ENCODE measurements at regions not wholly inside any gene's neighbourhood (a gene's known extent, or its start where the extent isn't known, plus 50 kb on each side); places are given as distances from the start of the nearest gene placed in this dataset.
A peak's percentile ranks its signal among the peaks of the same experiment; 100 is the strongest.
"Not testable (repeated sequence)": the region's sequence is repeated elsewhere in the genome, so short reads cannot be mapped to it uniquely, and the experiment has no call there.

DNA sequence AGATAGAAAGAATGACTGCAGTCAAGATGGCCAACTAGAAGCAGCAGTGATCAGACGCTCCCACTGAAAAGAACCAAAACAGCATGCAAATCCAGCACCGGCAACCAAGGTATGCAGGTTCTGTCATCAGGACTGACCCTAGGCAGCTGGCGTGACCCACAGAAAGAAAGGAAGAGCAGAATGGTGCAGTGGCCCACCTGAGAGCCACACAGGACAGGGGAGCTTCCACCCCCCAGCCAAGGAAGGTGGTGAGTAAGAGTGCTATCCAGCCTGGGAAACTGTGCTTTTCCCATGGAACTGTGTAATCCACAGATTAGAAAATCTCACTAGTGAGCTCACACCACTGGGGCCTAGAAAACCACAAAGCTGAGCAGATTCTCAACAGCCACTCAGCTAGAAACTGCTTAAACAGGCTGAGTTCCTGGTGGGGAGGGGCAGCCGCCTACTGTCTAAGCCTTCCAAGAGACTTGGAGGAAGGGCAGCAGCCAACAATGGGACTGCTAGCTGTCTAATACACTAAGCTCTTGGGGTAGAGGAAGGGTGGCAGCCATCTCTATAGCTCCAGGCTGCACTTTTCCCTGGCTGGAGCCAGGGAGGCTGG is 127.9 kb downstream of the EVA1A start:
- DNase-seq: peak; percentile 32

- DNase-seq: no peak
Observed at GRCh38 chr2:75431763-75432162, 129.0 kb downstream of the EVA1A start.

GRCh38 chr2:75431276-75431675 is 129.5 kb downstream of the EVA1A start:
- DNase-seq: no peak

DNA sequence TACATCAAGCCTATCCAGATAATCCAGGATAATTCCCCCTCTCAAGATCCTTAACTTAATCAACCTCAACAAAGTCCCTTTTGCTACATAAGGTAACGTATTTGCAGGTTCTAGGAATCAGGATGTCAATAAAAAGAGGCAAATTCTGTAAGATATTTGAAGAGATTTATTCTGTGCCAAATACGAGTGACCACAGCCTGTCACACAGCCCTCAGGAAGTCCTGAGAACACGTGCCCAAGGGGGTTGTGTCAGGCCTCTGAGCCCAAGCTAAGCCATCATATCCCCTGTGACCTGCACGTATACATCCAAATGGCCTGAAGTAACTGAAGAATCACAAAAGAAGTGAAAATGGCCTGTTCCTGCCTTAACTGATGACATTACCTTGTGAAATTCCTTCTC is 130.3 kb downstream of the EVA1A start:
- DNase-seq: not testable (repeated sequence)

DNA sequence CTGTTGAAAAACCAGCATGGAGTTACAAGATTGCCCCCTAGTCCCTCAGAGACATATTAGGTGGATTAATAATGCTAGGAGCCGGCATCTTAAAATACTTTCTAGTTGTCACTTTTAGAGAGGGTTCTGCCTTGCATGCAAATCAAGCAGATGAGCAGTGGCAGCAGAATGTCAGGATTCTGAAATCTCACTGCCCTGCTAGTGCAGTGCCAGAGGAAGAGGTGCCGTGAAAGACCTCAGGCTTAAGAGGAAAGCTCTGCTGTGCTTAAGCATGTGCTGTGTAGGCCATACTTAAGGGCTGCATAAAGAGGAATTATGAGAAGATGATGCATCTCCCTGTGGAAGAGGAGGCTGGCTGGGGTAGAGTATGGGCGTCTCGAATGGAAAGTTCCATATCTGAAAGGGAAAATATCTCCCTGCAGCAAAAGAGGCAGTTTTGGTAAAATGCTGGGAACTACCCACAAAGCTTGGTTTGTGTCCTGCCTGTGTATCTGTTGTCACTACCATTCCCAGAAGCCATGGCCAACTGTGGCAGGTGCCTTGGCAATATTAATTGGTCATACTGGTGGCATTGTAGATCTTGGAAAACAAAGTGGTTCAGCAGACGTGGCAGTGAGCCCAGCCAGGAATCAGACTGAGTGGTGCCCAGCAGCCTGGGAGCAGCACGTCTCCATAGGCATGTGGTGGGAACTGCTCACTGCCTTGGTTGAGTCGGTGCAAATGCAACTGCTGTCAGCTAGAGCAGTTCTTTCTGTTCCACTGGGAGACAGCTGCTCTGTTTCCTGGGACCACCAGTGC is 131.9 kb downstream of the EVA1A start:
- DNase-seq: no peak

DNA sequence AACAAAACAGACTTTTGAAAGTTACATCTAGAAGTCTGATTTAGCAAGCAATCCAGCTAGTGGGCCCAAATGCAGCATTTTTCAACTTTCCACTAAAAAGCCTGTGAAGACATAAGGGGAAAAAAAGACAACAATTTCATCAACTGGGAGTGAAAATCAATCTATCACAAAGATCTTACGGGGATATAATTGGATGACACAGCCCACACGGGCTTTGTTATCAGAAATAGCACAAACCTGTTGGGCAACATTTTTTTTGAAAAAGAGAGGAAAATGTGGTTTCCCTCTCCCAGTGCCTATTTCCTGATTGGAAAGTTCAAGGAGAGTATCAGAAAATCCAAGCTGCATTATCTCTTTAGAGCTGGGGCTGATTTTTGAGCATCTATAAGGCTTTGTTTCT is 132.7 kb downstream of the EVA1A start:
- DNase-seq: no peak

DNA sequence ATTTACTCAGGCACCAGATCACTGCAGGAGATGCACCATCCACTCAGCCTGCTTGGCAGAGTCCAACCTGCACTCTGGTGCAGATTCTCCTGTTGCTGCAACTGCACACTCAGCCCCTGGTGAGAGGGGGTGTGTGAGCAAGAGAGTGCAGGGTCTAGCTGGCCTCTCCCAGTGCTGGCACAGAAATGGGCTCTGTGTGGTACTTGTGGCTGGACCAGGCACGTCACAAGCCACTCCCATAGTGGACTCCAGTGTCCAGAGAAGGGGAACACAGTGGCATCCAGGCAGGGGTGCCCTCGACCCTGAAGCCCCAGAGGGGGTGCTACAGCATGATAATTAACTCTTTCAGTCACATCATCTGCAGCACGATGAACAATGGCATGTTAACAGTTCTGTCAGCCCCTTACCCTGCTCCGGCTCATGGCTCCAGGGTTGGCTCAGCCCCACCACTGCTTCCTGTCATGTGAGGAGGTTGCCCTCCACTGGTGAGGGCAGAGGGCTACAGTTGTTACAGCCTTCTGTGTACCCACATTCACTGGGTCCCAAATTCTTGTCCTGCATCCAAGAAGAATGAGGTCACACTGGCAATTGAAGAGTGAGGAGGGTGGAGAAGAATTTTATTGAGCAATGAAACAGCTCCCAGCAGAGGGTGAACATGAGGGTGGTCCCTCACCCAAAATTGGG is 135.7 kb downstream of the EVA1A start:
- DNase-seq: peak; percentile 18

- no peak for DNase-seq
Observed at GRCh38 chr2:75421986-75422385, 138.8 kb downstream of the EVA1A start.

GRCh38 chr2:75416420-75417342 is 144.1 kb downstream of the EVA1A start:
- DNase-seq: no peak

- no peak for DNase-seq
Observed at GRCh38 chr2:75415731-75416130, 145.0 kb downstream of the EVA1A start.

DNA sequence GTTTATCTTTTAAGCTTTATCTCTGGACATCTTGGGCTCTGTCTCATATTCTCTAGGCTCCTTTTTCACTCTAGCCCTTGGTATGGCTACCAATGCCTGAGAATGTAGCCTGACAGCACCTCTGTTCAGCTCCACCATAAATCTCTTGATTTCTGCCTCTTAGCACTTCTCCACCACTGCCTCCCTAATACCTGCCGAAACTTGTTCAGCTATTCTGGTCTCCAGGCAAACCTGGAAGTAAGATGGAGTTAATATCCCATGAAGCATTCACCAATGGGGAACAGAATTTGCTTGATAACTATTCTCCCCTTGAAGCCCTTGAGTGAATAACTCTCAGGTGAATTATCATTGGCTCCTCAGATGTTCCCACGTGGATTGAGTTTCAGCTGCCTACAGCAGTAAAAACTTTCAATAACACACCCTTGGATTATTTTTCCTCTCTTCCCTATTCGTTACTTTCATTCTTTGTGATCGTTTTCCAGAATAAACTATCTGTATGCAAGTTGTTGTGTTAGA is 145.6 kb downstream of the EVA1A start:
- no peak for DNase-seq

DNA sequence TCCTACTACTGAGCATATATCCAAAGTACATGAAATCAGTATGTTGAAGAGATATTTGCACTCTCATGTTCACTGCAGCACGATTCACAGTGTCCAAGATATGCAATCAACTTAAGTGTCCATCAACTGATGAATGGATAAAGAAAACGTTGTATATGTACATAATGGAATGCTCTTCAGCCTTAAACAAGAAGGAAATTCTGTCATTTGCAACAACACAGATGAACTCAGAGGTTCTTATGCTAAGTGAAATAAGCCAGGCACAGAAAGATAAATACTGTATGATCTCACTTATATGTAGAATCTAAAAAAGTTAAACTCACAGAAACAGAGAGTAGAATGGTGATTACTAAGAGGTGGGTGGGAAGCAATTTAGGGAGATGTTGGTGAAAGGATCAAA is 149.2 kb downstream of the EVA1A start:
- DNase-seq: no peak

GRCh38 chr2:75410702-75411101 is 150.0 kb downstream of the EVA1A start:
- no peak for DNase-seq

GRCh38 chr2:75408771-75409170 is 152.0 kb downstream of the EVA1A start:
- DNase-seq: no peak

GRCh38 chr2:75407038-75407530 is 153.7 kb downstream of the EVA1A start:
- no peak for DNase-seq

- DNase-seq: no peak
Observed at GRCh38 chr2:75406131-75406581, 154.6 kb downstream of the EVA1A start.

DNA sequence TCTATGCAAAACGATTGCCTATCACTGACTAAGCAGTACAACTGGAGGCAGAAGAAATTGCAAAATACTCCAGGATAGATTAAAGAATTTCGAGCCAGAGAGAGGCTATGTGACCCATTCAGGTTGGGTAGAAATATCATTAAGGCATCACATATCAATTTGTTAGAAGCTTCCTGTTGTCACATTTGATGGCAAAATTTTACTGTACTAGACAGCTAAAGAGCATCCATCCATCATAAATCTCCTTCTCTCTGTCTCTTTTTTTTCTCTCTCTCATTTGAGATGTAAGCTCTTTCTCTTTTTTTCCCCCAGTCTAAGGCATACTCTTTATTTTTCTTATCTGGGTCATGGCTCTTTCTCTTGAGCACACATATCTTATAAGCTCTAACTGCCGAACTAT is 155.7 kb downstream of the EVA1A start:
- DNase-seq: no peak

- DNase-seq: peak; percentile 61
Observed at GRCh38 chr2:75403991-75404428, 156.7 kb downstream of the EVA1A start.

GRCh38 chr2:75396314-75396713 is 164.4 kb downstream of the EVA1A start:
- no peak for DNase-seq

- peak; percentile 13 for DNase-seq
Observed at GRCh38 chr2:75394764-75395163, 166.0 kb downstream of the EVA1A start.

DNA sequence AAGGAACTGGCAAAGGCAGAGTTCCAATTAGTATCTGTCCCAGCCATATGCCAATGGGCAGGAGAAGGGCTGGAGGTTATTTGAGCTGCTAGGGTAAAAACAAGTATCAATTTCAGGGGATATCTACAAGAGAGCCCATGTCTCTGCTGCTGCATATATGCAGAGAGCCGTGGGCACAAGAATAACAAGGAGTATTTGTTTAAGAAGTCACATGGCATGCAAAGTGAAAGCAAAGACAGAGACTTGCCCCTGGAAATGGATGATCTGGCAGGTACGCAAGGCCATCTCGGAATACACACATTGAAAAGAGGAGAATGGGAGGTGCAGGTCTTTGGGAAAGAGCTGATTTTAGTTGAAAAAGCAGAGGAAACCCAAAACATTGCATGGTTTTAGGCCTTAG is 170.6 kb downstream of the EVA1A start:
- DNase-seq: no peak

- no peak for DNase-seq
Observed at GRCh38 chr2:75389271-75389670, 171.5 kb downstream of the EVA1A start.

All from fibroblast of skin of right quadriceps (primary cell).